Mesenteric fat pad (tissue), 1 donor: ENCODE measurements at regions not wholly inside any gene's neighbourhood (a gene's known extent, or its start where the extent isn't known, plus 50 kb on each side); places are given as distances from the start of the nearest gene placed in this dataset.
"Not testable (repeated sequence)": the region's sequence is repeated elsewhere in the genome, so short reads cannot be mapped to it uniquely, and the experiment has no call there.

ENCODE experiments used
- DNase-seq: peaks from one replicate; pipeline ENCODE4 v3.0.0-alpha.2; 2020; ENCODE audit warnings: low spot score
- donor health status: DM: yes; HTN: yes; CAD: no.

DNA sequence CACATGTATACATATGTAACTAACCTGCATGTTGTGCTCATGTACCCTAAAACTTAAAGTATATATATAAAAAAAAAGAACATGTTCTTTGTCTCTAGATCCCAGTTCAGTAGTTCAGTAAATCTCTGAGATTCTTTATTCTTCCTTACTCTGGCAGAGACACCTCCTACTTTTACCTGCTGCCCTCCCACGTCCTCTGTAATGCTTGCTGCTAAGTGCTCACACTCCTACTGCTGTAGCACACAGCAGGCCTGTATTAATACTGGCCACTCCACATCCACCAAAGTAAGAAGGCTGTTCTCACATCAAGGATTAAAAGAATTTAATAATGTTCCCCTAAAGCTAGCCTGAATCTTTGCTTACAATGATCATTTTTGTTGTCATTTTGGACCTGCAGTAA is 648.4 kb upstream of the EYS start:
- no peak for DNase-seq

DNA sequence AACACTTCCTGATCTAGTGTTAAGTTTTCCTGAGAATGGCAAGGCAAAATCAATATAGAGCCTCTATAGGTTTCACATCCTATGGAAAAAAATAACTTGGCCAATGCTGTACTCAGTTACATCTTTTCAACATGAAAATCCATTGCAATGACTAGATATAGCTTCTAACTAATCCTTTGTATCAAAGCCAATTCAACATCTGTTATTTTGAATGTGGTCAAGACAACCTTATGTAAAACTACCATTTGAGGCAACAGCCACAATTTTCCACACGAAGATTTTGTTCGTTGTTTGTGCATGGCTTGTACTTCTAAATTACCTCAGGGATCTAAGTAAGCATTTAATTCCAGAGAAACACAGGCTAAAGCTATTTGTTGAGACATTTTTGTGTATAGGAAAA is 637.8 kb upstream of the EYS start:
- DNase-seq: no peak

DNA sequence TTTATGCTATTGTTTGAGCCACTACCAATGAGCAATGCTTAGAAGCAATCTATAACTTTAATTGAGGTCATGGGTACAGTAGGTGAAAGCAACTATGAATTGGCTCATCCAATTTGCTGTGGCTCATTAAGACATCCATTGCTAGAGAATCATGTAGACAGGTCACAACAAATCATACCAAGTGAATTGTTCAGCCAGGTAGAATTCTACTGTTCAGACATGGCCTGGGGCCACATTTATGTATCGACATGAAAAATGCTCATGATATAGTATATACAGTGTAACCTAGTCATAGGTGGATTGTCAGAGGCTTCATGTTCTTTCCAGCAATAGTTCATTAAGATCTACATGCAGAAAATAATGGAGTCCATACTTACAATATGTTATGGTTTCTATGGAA is 633.7 kb upstream of the EYS start:
- DNase-seq: no peak

DNA sequence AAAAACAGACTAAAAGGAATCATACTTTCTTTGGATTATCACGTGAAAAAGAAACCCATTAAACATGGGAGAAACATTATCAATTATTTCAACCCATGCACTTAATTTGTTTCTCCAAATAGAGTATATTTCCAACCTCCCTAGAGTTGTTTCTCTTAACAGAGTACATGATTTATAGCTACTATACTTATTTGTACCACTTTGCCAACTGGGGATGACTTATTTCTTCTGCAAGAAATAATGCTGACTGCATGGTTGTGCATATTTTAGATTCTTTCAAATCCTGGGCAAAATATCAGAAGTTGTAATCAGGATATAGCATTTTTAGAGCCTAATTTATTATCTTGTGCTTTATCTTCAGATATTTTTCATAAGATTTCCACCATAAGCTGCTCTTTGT is 629.1 kb upstream of the EYS start:
- DNase-seq: no peak

DNA sequence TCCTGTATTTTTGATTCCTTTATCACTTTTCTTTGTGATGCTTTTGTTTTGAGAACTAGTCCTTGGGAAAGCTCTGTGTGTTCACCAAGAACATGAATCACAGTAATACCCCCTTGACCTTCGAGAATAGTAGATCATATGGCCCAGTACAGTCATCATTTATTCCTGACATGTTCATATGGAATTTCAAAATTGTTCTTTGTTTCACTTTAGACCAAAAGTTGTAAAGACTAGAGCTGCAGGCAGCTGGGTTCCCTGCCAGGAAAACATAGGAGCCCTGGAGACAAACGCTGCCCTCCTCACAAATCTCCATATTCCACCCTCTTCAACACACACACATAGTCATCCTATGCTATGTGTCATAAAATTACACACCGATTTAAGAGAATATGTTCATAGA is 621.2 kb upstream of the EYS start:
- DNase-seq: no peak

DNA sequence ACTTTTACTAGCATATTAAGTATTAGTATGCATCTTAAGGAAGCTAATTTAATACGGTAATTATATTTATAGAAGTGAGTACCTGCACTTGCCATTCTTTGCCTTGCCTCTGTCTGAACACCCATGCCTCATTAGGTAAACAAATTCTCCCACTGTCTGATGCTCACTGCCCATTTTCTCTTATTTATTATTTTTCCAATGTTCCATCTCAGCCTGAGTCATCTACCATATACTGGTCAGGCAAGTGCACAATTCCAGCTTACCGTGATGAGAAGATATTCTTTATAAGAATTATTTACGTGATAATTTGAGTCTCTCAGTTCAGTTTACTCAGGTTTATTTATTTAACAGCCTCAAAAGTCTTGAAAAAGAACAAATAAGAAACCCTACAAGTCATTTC is 619.2 kb upstream of the EYS start:
- DNase-seq: no peak

DNA sequence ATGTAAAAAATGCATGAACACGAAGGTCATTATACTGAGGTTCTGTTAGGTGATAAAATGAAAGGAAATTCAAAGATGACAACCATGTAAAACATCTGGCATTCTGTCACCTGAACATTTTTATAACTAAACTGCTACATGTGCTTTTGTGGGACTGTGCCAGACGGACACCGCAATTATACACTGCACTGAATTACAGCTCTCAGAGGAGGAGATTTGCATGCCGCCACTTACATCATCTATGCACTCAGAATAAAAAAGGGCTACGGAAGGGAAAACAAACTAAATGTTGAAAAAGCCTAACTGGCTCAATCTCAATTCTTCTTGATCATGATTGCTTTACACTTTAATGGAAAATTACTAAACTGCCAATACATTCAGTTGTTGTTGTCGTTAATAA is 614.0 kb upstream of the EYS start:
- no peak for DNase-seq

DNA sequence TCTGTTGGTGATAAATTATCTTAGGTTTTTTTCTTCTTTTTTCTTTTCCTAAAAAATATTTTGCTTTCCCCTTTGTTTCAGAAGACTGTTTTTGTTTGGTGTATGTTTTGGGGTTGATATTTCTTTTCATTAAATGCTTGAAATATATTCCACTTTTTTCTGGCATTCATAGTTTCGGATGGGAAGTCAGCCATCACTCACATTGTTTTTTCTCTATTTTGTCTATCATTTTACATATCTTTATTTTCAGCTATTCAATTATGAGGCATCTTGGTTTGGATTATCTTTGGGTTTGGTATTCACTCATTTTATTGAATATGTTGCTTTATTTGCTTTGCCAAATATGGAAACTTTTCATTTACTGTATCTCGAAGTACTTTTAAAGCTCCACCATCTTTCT is 600.5 kb upstream of the EYS start:
- no peak for DNase-seq

DNA sequence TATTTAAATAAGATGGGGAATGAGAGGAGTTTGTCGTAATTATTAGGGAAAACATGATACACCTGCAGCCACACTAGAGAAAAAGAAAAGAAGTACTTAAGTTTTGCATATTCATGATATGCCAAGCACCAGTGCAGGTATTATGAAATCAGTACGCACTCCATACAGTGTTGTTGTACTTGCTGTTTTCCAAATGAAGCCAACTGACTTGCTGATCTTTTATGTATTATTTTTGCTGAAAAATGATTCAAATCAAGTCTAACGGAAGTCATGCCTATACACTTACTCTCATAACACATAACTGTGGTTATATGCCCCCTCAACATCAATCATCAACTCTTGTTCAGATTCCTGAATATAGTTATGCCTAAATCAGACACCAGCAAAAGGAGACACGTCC is 584.9 kb upstream of the EYS start:
- no peak for DNase-seq

DNA sequence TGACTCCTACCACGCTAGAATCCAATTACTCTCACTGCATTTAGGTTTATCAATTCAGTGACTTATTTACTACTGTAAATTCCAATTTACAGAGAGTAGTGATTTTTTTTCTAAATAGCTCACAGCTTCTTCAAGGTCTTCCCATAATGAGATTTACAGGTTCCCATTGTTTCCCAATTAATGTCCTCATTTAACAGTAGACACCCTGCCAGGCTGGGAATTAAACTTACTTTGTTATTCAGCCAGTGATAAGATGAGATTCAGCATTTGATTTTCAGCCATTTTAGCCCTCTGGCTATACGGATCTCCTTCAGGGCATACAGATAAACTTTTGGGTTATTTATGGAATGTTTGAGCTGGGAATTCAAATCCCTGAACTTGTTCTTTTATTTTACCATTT is 582.9 kb upstream of the EYS start:
- DNase-seq: no peak

DNA sequence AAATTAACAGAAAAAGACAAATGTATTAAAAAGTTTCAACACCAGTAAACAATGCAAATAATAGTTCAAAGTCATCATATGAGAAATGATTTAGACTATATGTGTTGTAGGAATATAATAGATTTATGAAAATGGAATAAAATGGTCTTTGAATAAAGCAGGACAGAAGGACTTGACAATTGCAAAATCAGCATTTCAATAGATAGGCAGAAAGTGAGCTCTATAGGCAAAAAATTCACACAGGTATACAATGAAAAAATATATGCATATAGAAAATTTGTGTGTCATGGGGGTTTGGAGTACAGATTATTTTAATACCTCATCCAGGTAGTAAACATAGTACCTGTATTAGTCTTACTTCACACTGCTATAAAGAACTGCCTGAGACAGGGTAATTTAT is 571.1 kb upstream of the EYS start:
- DNase-seq: no peak

DNA sequence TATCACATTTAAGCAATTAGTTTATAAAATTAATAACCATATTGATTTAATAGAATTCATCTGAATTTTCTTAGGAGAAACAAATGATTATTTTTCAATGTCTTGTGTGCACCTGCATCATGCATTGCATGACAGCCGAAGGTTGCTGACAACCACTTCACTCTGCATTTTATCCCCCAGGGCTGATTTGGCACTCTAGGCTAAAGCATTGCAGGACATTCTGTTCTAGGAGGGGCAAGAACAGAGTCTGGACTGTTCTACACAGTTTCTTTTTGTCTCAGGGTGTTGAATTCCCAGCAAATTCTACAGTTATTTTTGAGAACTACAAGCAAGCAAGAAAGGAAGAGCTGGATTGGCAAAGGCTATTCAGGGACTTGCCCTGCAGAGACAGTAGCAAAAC is 570.4 kb upstream of the EYS start:
- no peak for DNase-seq

DNA sequence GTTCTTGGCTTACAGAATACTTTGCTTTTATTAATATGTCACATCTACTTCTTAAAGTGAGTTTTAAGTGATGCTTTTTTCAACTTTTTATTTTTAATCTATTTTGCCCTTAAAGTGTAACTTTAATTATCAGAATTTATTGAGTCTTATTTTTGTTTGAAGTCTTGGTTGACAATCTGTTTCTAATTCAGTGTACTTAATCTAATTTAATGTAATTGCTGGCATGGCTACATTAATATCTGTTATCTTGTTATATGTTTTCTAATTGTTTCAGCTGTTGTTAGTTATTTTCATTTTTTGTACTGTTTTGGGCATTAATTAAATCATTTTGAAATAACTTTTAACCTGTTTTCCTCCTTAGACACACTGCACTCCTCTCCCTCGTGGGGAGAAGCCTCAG is 558.7 kb upstream of the EYS start:
- DNase-seq: no peak

DNA sequence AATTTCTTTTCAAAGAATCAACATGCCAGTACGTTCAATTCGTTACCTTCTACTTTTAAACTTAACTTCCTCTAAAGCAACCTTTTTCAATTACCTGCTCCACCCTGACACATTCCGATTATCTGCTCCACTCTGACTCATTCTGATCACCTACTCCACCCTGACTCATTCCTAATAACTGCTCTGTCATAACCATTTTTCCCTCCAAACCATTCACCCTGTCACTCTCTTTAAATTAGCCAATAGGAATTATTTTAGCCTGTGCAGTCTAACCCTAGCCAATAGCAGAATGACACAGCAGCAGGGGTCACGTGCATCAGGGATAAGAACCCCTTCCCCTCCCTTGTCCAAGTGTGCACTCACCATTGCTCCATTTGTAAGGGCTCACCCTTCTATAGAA is 557.4 kb upstream of the EYS start:
- DNase-seq: no peak

DNA sequence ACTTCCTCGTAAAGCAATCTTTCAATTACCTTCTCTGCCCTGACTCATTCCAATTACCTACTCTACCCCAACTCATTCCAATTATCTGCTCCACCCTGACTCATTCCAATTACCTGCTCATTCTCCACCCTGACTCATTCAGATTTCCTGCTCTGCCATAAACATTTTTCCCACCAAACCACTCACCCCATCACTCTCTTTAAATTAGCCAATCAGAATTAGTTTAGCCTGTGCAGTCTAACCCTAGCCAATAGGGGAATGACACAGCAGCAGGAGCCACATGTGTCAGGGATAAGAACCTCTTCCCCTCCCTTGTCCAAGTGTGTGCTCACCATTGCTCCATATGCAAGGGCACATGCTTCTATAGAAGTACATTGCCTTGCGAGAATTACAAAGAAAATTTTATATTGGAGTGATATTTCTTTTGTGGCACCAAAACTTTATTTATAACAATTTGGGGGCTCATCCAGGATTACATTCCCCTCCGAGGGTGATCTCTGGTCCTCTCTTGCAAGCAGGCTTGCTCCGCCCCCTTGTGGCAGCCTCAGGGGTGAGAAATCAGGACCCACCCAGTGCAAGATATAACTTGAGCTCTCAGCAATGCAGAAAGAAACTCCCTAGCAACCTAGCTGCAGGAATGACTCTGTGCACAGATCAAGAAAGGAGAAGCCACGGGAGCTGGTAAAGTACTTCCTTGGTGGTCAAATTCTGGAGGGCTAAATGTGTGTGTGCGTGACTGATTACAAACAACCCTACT is 551.9 kb upstream of the EYS start:
- not testable (repeated sequence) for DNase-seq

DNA sequence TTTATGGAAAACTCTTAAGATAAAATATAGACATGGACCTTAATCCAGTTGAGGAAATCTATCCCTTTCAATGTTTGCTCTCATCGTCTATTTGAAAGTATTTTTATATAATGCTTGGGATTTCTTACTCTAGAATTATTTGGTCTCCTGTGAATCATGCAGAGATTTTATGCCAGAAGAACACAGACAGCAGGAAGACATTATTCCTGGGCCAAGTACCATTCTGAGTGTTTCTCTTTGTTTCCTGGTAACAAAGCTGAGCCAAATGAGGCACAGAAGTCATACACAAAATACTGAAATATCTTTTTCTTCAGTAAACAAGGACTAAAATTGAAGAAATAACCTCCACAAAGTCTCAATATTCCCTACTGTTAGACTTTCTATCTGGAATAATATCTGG is 538.2 kb upstream of the EYS start:
- DNase-seq: no peak

DNA sequence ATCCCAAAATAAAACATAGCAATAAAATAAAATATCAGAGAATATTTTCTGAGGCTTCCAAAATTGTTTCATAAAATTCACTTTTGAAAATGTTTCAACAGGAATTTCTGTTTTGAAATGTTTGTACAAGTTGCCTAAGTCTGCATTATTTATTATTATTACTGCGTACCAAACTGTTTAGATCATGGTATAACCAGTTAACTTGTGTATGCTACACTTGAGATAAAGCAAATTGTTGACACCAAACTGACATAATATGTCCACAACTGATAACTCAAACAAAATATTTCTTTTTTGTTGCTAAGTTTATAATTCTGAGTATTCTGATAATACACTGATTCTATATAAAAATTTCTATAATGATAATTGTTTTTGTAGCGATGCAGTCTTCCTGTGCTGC is 531.8 kb upstream of the EYS start:
- DNase-seq: no peak

DNA sequence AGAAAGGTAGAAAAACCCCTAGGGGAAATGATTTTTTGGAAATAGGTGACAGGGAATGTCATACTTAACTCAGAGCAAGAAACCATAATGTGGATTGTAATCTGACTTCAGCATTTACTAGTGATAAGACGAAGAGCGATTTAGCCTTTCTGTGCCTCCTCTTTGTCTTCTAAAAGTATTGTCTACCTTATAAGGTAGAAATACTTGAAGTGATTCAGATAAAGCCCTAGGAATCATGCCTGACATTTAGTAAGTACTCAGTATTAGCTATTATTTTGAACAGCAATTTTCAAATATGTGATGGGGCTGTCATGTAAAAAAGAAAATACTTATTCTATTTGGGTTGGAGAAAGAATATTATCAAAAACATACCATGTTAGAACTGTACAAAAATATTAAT is 525.9 kb upstream of the EYS start:
- no peak for DNase-seq

DNA sequence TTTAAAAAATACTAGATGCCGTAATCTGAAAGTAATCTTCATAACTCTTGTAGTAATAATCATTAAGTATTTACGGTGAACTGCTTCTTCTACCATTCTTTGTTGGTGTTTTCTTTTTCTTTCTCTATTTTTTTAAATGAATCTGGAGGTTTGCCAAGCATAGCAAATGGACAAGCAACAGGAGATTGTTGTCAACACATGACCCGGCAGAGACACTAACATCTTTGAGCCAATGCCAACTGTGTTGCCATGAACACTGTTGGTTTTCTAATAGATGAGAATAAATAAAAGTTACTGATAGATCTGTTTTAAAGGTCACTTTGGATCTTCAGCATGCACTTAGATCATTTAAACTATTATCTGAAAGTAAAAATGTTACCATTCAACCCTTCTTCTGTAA is 523.6 kb upstream of the EYS start:
- no peak for DNase-seq

DNA sequence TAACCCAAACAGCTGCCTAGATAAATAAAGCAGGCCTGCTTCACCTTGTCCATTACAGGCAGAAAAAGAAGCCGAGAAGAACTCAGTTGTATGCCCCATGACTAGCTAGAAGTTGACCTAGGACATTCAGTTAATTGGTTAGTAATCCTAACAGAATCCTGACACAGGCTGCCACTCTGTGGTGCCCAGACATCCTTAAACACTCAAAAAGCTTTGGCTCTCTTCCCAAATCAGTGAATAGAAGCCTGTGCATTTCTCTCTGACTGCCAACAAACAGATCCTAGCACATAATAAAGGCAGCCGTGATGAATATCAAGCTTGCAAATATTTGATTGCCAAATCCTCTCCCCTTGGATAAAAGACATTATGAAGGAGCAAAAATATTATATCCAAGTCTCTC is 519.1 kb upstream of the EYS start:
- DNase-seq: no peak

DNA sequence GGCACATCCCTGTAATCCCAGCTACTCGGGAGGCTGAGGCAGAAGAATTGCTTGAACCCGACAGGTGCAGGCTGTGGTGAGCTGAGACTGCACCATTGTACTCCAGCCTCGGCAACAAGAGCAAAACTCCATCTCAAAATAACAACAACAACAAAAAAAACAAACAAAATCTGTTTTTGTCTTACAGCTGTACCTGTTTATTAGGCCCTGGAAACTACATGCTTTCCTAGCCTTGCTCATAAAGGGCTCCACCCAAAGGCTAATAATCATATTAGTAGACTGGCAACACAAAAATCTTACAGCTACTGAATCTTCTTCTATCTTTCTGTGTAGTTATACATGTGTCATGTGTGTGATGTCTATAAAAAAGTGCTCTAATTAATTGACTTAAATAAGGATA is 503.9 kb upstream of the EYS start:
- DNase-seq: no peak

DNA sequence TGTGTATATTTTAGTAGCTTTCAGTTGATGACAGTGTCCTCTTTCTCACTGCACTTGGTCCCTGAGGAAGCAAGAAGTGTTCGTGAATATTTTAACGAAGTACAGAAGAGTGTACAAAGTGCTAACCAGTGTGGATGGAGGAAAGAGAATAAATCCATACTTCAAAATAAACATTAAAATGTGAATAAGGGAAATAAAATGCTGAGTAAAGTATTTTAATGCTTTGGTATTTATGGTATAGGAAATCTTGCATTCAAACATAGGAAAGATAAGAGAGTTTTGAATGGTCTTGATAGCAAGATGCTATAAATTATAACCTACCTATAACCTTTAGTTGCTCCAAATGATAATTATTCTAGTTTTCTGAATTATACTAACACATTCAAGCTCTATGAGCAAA is 493.4 kb upstream of the EYS start:
- no peak for DNase-seq

DNA sequence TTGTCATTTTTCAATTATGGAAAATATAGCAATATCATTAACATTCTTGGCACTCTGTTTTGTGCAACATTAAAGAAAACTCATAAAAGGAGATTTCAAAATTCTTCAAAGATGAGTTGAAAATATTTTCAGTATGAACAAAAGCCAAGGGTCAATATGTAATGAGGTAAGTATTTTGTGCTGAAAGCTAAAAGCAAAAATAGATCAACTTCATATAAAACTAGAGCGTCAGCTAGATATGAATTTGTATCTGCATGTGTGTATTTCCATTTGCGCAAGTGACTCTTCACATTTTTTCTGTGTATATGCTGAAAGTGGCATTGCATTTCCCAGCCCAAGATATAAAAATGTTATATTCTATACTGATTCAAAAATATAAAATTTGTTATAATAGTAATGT is 492.1 kb upstream of the EYS start:
- no peak for DNase-seq

DNA sequence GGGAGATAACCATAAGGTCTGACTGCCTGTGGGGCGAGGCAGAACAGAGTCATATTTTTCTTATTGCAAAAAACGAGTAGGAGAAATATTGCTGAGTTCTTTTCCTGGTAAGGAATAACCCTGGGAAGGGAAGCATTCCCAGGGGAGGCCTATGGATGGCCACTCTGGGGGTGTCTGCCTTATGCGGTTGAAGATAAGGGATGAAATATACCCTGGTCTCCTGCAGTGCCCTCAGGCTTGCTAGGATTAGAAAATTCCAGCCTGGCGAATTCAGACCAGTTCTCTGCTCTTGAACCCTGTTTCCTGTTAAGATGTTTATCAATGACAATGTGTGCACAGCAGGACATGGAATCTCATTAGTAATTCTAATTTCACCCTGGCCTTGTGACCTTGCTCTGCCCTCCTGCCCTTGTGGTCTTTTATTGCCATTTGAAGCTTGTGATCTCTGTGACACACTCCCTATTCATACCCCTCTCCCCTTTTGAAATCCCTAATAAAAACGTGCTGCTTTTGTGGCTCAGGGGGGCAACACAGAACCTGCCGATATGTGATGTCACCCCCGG is 491.1 kb upstream of the EYS start:
- no peak for DNase-seq
